DOHH2 (cell line): ENCODE measurements at regions not wholly inside any gene's neighbourhood (a gene's known extent, or its start where the extent isn't known, plus 50 kb on each side); places are given as distances from the start of the nearest gene placed in this dataset.

Source experiments
- H3F3A ChIP-seq: fragments of 200-600 bp; sonication (generic), shearing (Covaris generic); 2 replicates; pipeline ENCODE4 v1.6.0; 2016; ENCODE audit warnings: antibody characterized with exemption, mild to moderate bottlenecking; ENCODE audit not compliant: control insufficient read depth, insufficient read depth
- H3K27ac ChIP-seq: fragments of 200-600 bp; sonication (generic); 2 replicates; pipeline ENCODE4 v1.5.1; 2014; ENCODE audit warnings: low read depth, mild to moderate bottlenecking, low read length, moderate library complexity
- H3K27me3 ChIP-seq: fragments of 200-600 bp; sonication (generic); 2 replicates; pipeline ENCODE4 v1.6.1; 2014; ENCODE audit warnings: mild to moderate bottlenecking, low read length, mixed read lengths; ENCODE audit not compliant: control insufficient read depth
- H3K36me3 ChIP-seq: fragments of 200-600 bp; sonication (generic); 2 replicates; pipeline ENCODE4 v1.6.1; 2014; ENCODE audit warnings: mild to moderate bottlenecking, low read length, moderate library complexity, mixed read lengths; ENCODE audit not compliant: control insufficient read depth
- H3K4me1 ChIP-seq: fragments of 200-600 bp; sonication (generic); 2 replicates; pipeline ENCODE4 v1.6.1; 2014; ENCODE audit warnings: mild to moderate bottlenecking, low read length, mixed read lengths; ENCODE audit not compliant: control insufficient read depth
- H3K4me2 ChIP-seq: fragments of 200-600 bp; sonication (generic); 2 replicates; pipeline ENCODE4 v1.6.0; 2014; ENCODE audit warnings: mild to moderate bottlenecking, low read length, moderate library complexity
- H3K4me3 ChIP-seq: fragments of 200-600 bp; sonication (generic); 2 replicates; pipeline ENCODE4 v1.5.1; 2014; ENCODE audit warnings: mild to moderate bottlenecking, low read length, mixed read lengths
- H3K79me2 ChIP-seq: fragments of 200-600 bp; sonication (generic); 2 replicates; pipeline ENCODE4 v1.6.1; 2014; ENCODE audit warnings: mild to moderate bottlenecking, low read length, mixed read lengths; ENCODE audit not compliant: control insufficient read depth
- H3K9me2 ChIP-seq: fragments of 200-600 bp; sonication (generic); replicated peaks from 2 replicates; pipeline ENCODE4 v1.6.1; 2014; ENCODE audit warnings: mild to moderate bottlenecking, low read length, mixed read lengths; ENCODE audit not compliant: control insufficient read depth
- H3K9me3 ChIP-seq: fragments of 200-600 bp; sonication (generic); 2 replicates; pipeline ENCODE4 v1.6.1; 2014; ENCODE audit warnings: antibody characterized with exemption, low read length, mixed read lengths; ENCODE audit not compliant: control insufficient read depth, insufficient read depth
- H4K20me1 ChIP-seq: fragments of 200-600 bp; sonication (generic); 2 replicates; pipeline ENCODE4 v1.6.0; 2014; ENCODE audit warnings: low read depth, mild to moderate bottlenecking, antibody characterized with exemption, low read length, moderate library complexity; ENCODE audit not compliant: control insufficient read depth, insufficient read depth
- CTCF ChIP-seq: fragments of 200-600 bp; sonication (generic); IDR thresholded peaks from one replicate; pipeline ENCODE4 v1.5.1; 2014; ENCODE audit warnings: antibody characterized with exemption, mild to moderate bottlenecking, low read depth, low read length; ENCODE audit not compliant: poor library complexity, severe bottlenecking
- EZH2phosphoT487 ChIP-seq: fragments of 200-600 bp; sonication (generic); IDR thresholded peaks from 2 replicates; pipeline ENCODE4 v1.6.1; 2017; ENCODE audit warnings: borderline replicate concordance, mild to moderate bottlenecking, antibody characterized with exemption, low read length, moderate library complexity, mixed read lengths

GRCh38 chr2:149743842-149744448 lies 156.4 kb upstream of the MMADHC start:
- Histone ChIP-seq H3K9me2 (no peaks in the 10 kb centered on the region), H3K36me3 (no peaks in the 10 kb centered on the region), H3K27me3 (no peaks in the 10 kb centered on the region), H3K4me1 (no peaks in the 10 kb centered on the region), H3K4me2 (no peak overlapping the region), H3K79me2 (no peaks in the 10 kb centered on the region), H4K20me1 (no peaks in the 10 kb centered on the region), H3F3A (no peaks in the 10 kb centered on the region), H3K27ac (no peak overlapping the region), H3K4me3 (no peak overlapping the region), H3K9me3 (no peaks in the 10 kb centered on the region)
- no peak for TF ChIP-seq EZH2phosphoT487
- no peak for TF ChIP-seq CTCF

DNA sequence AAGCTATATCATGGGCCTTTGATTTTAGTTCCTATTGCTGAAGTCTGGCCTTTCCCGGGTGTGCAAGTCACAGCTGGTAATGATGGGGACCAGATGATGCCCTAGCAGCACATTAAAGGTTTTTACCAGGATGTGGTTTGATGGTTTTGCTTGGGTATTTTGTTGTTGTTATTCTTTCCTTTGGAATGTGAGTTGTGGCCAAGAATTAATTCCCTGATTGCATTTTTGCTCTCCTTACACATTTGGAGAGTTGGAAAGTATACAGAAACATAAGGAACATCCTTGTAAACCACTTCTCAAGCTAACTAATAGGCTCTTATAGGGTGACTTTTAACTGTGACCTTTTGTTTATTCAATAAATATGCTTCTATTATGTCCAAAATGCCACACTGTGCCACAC lies 154.1 kb upstream of the MMADHC start:
- Histone ChIP-seq H4K20me1 (no peaks in the 10 kb centered on the region), H3K9me2 (no peaks in the 10 kb centered on the region), H3K79me2 (no peaks in the 10 kb centered on the region), H3K27me3 (no peaks in the 10 kb centered on the region), H3K4me2 (no peak overlapping the region), H3K27ac (no peak overlapping the region), H3F3A (no peaks in the 10 kb centered on the region), H3K4me1 (no peaks in the 10 kb centered on the region), H3K4me3 (no peak overlapping the region), H3K9me3 (no peaks in the 10 kb centered on the region), H3K36me3 (no peaks in the 10 kb centered on the region)
- no peak for TF ChIP-seq EZH2phosphoT487
- TF ChIP-seq CTCF: no peak

- TF ChIP-seq EZH2phosphoT487 (no peak), CTCF (no peak)
- Histone ChIP-seq H3K4me1 (no peaks in the 10 kb centered on the region), H4K20me1 (no peaks in the 10 kb centered on the region), H3K4me2 (no peak overlapping the region), H3F3A (no peaks in the 10 kb centered on the region), H3K36me3 (no peaks in the 10 kb centered on the region), H3K27ac (no peak overlapping the region), H3K79me2 (no peaks in the 10 kb centered on the region), H3K9me3 (no peaks in the 10 kb centered on the region), H3K27me3 (no peaks in the 10 kb centered on the region), H3K4me3 (no peak overlapping the region), H3K9me2 (no peaks in the 10 kb centered on the region)
Measured at GRCh38 chr2:149740490-149740889, 152.9 kb upstream of the MMADHC start.
